ENCODE measurements at regions not wholly inside any gene's neighbourhood (a gene's known extent, or its start where the extent isn't known, plus 50 kb on each side); places are given as distances from the start of the nearest gene placed in this dataset.

DNA sequence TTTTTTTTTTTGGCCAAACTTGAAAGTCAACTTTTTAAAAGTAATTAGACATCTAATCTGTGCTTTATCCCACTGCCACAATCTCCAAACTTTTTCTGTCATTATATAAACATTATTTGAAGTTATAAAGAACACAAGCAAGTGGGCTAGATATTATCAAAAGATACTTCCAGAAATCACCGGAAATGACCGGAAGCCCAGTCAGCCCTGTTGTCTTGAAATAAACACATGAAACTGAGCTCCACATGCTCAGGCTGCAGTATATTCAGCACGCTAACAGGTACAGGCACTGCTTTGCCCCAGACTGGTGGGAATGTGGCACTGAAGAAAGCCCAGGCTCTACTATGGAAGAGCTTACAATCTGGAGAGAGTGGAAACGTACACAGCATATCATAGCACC, 158.9 kb upstream of the PLEKHG7 start:
- Histone ChIP-seq H2AFZ (peak overlapping the region; percentile 21; the same call in 1 of the 2 replicates), H3K9me2 (ENCODE audit: insufficient read depth) (peaks cover 9% of the 10 kb centered on the region; the same call in 1 of the 2 replicates), H3K4me1 (ENCODE audit: insufficient read depth) (no peaks in the 10 kb centered on the region; the same call in 1 of the 2 replicates), H3K36me3 (ENCODE audit: insufficient read depth) (no peaks in the 10 kb centered on the region), H3K27me3 (ENCODE audit: insufficient read depth) (no peaks in the 10 kb centered on the region), H3K27ac (ENCODE audit: low read depth) (no peak overlapping the region), H3K79me2 (replicated peaks; ENCODE audit: insufficient read depth) (no peaks in the 10 kb centered on the region), H3F3A (replicated peaks; ENCODE audit: low read depth) (no peaks in the 10 kb centered on the region), H3K4me2 (no peak overlapping the region), H3K4me3 (no peak overlapping the region), H4K20me1 (replicated peaks; ENCODE audit: insufficient read depth) (no peaks in the 10 kb centered on the region; the same call in 1 of the 2 replicates)
- no peak for ATAC-seq
- Mint-ChIP-seq H3K4me3 (no peak overlapping the region), H3K4me1 (peaks cover 15% of the 10 kb centered on the region; the same call in 2 of the 3 replicates), H3K9me3 (peaks cover 2% of the 10 kb centered on the region; the same call in 1 of the 3 replicates), H3K27ac (no peak overlapping the region), H3K36me3 (ENCODE audit: low read depth) (no peaks in the 10 kb centered on the region; the same call in 2 of the 3 replicates), H3K27me3 (ENCODE audit: insufficient read depth, low read depth, poor library complexity) (no peaks in the 10 kb centered on the region)
- TF ChIP-seq POLR2AphosphoS5 (IDR thresholded peaks at IDR 0.05; ENCODE audit: low read depth) (no peak), EZH2 (IDR thresholded peaks at IDR 0.05; ENCODE audit: low read depth, unreplicated experiment) (no peak), REST (IDR thresholded peaks at IDR 0.05; ENCODE audit: unreplicated experiment) (no peak), STAT1 (IDR thresholded peaks at IDR 0.05; ENCODE audit: unreplicated experiment) (no peak), CREB1 (CRISPR knock-in tag; IDR thresholded peaks at IDR 0.05; ENCODE audit: low read depth) (no peak), EZH2phosphoT487 (IDR thresholded peaks at IDR 0.05; ENCODE audit: unreplicated experiment) (no peak), ETS1 (IDR thresholded peaks at IDR 0.05) (no peak)
- TF ChIP-seq, protein P1, sequence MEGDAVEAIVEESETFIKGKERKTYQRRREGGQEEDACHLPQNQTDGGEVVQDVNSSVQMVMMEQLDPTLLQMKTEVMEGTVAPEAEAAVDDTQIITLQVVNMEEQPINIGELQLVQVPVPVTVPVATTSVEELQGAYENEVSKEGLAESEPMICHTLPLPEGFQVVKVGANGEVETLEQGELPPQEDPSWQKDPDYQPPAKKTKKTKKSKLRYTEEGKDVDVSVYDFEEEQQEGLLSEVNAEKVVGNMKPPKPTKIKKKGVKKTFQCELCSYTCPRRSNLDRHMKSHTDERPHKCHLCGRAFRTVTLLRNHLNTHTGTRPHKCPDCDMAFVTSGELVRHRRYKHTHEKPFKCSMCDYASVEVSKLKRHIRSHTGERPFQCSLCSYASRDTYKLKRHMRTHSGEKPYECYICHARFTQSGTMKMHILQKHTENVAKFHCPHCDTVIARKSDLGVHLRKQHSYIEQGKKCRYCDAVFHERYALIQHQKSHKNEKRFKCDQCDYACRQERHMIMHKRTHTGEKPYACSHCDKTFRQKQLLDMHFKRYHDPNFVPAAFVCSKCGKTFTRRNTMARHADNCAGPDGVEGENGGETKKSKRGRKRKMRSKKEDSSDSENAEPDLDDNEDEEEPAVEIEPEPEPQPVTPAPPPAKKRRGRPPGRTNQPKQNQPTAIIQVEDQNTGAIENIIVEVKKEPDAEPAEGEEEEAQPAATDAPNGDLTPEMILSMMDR (conservative IDR thresholded peaks at IDR 0.05; ENCODE audit: low read depth in 2 of 2): no peak
- no peak for DNase-seq (ENCODE audit: low spot score)

- Histone ChIP-seq H3K36me3 (ENCODE audit: insufficient read depth) (no peaks in the 10 kb centered on the region), H3K4me3 (no peak overlapping the region), H2AFZ (no peak overlapping the region), H3K9me2 (ENCODE audit: insufficient read depth) (peaks cover 9% of the 10 kb centered on the region; the same call in 1 of the 2 replicates), H4K20me1 (replicated peaks; ENCODE audit: insufficient read depth) (no peaks in the 10 kb centered on the region; the same call in 1 of the 2 replicates), H3K4me2 (no peak overlapping the region), H3K27ac (ENCODE audit: low read depth) (no peak overlapping the region), H3F3A (replicated peaks; ENCODE audit: low read depth) (no peaks in the 10 kb centered on the region), H3K27me3 (ENCODE audit: insufficient read depth) (no peaks in the 10 kb centered on the region), H3K79me2 (replicated peaks; ENCODE audit: insufficient read depth) (no peaks in the 10 kb centered on the region), H3K4me1 (ENCODE audit: insufficient read depth) (no peaks in the 10 kb centered on the region; the same call in 1 of the 2 replicates)
- Mint-ChIP-seq H3K27ac (no peak overlapping the region; the same call in 1 of the 2 replicates), H3K36me3 (ENCODE audit: low read depth) (no peaks in the 10 kb centered on the region; the same call in 2 of the 3 replicates), H3K4me1 (peaks cover 15% of the 10 kb centered on the region; the same call in 2 of the 3 replicates), H3K27me3 (ENCODE audit: insufficient read depth, low read depth, poor library complexity) (no peaks in the 10 kb centered on the region), H3K4me3 (no peak overlapping the region), H3K9me3 (peaks cover 2% of the 10 kb centered on the region; the same call in 1 of the 3 replicates)
- ATAC-seq: no peak
- no peak for DNase-seq (ENCODE audit: low spot score)
- TF ChIP-seq, protein P1 (conservative IDR thresholded peaks at IDR 0.05; ENCODE audit: low read depth in 2 of 2): no peak
Observed at GRCh38 chr12:92543359-92543758, 159.4 kb upstream of the PLEKHG7 start.

All from GM23338 (cell line).